ENCODE measurements at regions not wholly inside any gene's neighbourhood (a gene's known extent, or its start where the extent isn't known, plus 50 kb on each side); places are given as distances from the start of the nearest gene placed in this dataset.

DNA sequence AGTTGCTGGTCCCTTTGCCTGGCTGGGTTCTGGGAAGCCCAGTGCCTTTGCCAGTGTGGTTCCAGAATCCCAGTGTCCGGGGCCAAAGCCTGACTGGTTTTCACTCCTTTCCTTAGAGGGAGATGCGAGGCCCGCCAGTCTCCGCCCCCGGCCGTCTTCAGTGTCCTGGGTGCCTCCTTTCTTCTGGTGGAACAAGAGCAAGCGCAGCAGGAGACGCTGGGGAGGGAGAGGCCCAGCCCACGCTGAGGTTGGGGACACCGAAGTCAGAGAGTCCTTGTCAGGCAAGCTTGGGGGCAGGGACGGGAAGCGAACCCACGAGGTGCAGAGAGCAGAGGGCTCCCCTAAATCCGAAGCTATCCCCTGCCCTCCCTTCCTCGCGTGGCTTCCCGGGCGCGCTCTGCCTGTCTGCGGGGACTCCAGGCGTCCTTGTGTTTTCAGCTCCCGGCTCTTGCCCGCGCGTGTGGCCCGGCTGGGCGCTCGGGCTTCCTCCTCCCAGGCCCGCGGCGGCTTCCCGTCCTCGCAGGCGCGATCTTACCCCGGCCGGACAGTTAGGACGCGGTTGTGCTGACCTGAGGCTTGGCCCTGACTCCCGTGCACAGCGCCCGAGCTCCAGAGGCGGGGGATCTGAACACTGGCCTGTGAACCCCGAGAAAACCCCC lies 60.6 kb upstream of the UBE3C start:
- 10% methylated on average over 41 to 44 of the region's 44 CpGs for WGBS, 2 donors
- no peaks in the 10 kb centered on the region for H3K4me1 ChIP-seq (ENCODE audit: control insufficient read depth in 5 of 5, insufficient read depth in 5 of 5, low read length in 5 of 5)
- H3K9ac ChIP-seq (ENCODE audit: insufficient read depth in 1 of 2, low read length in 2 of 2): no peak overlapping the region
- H3K36me3 ChIP-seq (ENCODE audit: control insufficient read depth in 4 of 4, insufficient read depth in 4 of 4, low read length in 4 of 4): no peaks in the 10 kb centered on the region
- no peak for ATAC-seq (ENCODE audit: insufficient read depth, low FRiP score)
- no peak overlapping the region for H3K27ac ChIP-seq (ENCODE audit: low read depth in 1 of 2, low read length in 1 of 2)
- H3K9me3 ChIP-seq (ENCODE audit: control insufficient read depth in 4 of 4, insufficient read depth in 3 of 4, low read length in 3 of 4): peaks cover 0 to 24% (median 0%) of the 10 kb centered on the region in 4 donors
- H3K27me3 ChIP-seq (ENCODE audit: control insufficient read depth in 3 of 3, insufficient read depth in 3 of 3, low read length in 2 of 3): peaks cover 3 to 31% (median 26%) of the 10 kb centered on the region in 3 donors
- H3K4me3 ChIP-seq: no peak overlapping the region
- no peak for TF ChIP-seq CTCF (IDR thresholded peaks at IDR 0.05; ENCODE audit: control extremely low read depth, extremely low read depth)
- DNase-seq: peak in 1 of 3 donors; percentile 5

GRCh38 chr7:157079116-157079515 lies 59.6 kb upstream of the UBE3C start:
- Histone ChIP-seq H3K9me3 (ENCODE audit: control insufficient read depth in 4 of 4, insufficient read depth in 3 of 4, low read length in 3 of 4) (peaks cover 0 to 25% (median 2%) of the 10 kb centered on the region in 4 donors), H3K4me3 (no peak overlapping the region), H3K4me1 (ENCODE audit: control insufficient read depth in 5 of 5, insufficient read depth in 5 of 5, low read length in 5 of 5) (no peaks in the 10 kb centered on the region), H3K27me3 (ENCODE audit: control insufficient read depth in 3 of 3, insufficient read depth in 3 of 3, low read length in 2 of 3) (peaks cover 3 to 31% (median 26%) of the 10 kb centered on the region in 3 donors), H3K36me3 (ENCODE audit: control insufficient read depth in 4 of 4, insufficient read depth in 4 of 4, low read length in 4 of 4) (no peaks in the 10 kb centered on the region), H3K9ac (ENCODE audit: insufficient read depth in 1 of 2, low read length in 2 of 2) (no peak overlapping the region), H3K27ac (ENCODE audit: low read depth in 1 of 2, low read length in 1 of 2) (no peak overlapping the region)
- WGBS, 2 donors: 81 to 83% methylated on average over 7 of the region's 7 CpGs
- DNase-seq: no peak
- ATAC-seq (ENCODE audit: insufficient read depth, low FRiP score): no peak
- TF ChIP-seq CTCF (IDR thresholded peaks at IDR 0.05; ENCODE audit: control extremely low read depth, extremely low read depth): no peak

DNA sequence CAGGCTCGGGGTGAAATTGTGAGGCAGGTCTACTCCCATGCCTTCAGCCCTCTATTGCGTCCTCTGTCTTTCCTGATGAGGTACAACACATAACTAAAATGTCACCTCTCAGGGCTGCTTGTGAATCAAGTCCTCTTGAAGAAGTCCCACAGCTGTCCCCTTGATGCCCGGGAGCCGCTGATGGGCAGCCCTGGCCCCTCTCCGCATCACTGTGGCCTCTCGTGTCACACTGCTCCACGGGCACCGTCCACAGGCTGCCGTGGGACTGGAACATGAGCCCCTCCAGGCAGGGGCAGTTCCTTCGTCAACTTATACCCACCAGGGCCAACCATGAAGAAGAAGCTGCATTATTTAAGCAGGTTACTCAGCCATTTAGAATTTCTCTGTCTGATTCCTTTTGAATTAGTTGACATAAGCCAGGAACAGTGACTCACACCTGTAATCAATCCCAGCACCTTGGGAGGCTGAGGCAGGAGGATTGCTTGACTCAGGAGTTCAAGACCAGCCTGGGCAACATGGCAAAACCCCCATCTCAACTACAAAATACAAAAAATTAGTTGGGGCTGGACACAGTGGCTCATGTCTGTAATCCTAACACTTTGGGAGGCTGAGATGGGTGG lies 58.5 kb upstream of the UBE3C start:
- 90 to 95% methylated on average over 10 of the region's 10 CpGs for WGBS, 2 donors
- H3K27me3 ChIP-seq (ENCODE audit: control insufficient read depth in 3 of 3, insufficient read depth in 3 of 3, low read length in 2 of 3): peaks cover 3 to 31% (median 26%) of the 10 kb centered on the region in 3 donors
- no peak for TF ChIP-seq CTCF (IDR thresholded peaks at IDR 0.05; ENCODE audit: control extremely low read depth, extremely low read depth)

More for the DNA sequence above, 58.5 kb upstream of the UBE3C start:
- Histone ChIP-seq H3K9ac (ENCODE audit: insufficient read depth in 1 of 2, low read length in 2 of 2) (no peak overlapping the region), H3K36me3 (ENCODE audit: control insufficient read depth in 4 of 4, insufficient read depth in 4 of 4, low read length in 4 of 4) (no peaks in the 10 kb centered on the region), H3K4me1 (ENCODE audit: control insufficient read depth in 5 of 5, insufficient read depth in 5 of 5, low read length in 5 of 5) (no peaks in the 10 kb centered on the region), H3K4me3 (no peak overlapping the region), H3K27ac (ENCODE audit: low read depth in 1 of 2, low read length in 1 of 2) (no peak overlapping the region), H3K9me3 (ENCODE audit: control insufficient read depth in 4 of 4, insufficient read depth in 3 of 4, low read length in 3 of 4) (peaks cover 0 to 29% (median 4%) of the 10 kb centered on the region in 4 donors)
- ATAC-seq (ENCODE audit: insufficient read depth, low FRiP score) (no peak), DNase-seq (no peak)

All from lung (tissue), 11 donors.